HG03378 (cell line): ENCODE measurements at regions not wholly inside any gene's neighbourhood (a gene's known extent, or its start where the extent isn't known, plus 50 kb on each side); places are given as distances from the start of the nearest gene placed in this dataset.

ENCODE experiments used
- ATAC-seq: cut with Tn5 transposase; IDR thresholded peaks from one replicate; pipeline ENCODE4 v1.9.1; 2021; ENCODE audit warnings: mild to moderate bottlenecking, moderate library complexity; ENCODE audit not compliant: unreplicated experiment

- no peak for ATAC-seq
Observed at GRCh38 chr7:124515106-124515830, 250.3 kb downstream of the GPR37 start.

GRCh38 chr7:124514471-124514870 lies 251.1 kb downstream of the GPR37 start:
- ATAC-seq: no peak

- ATAC-seq: no peak
Observed at GRCh38 chr7:124497176-124497575, 268.4 kb downstream of the GPR37 start.

GRCh38 chr7:124489925-124490324 lies 275.7 kb downstream of the GPR37 start:
- no peak for ATAC-seq

- ATAC-seq: no peak
Observed at GRCh38 chr7:124489082-124489819, 276.3 kb downstream of the GPR37 start.

- no peak for ATAC-seq
Observed at GRCh38 chr7:124482229-124482628, 283.4 kb downstream of the GPR37 start.

- no peak for ATAC-seq
Observed at GRCh38 chr7:124480821-124481290, 284.7 kb downstream of the GPR37 start.

- no peak for ATAC-seq
Observed at GRCh38 chr7:124480036-124480820, 285.4 kb downstream of the GPR37 start.

- ATAC-seq: no peak
Observed at GRCh38 chr7:124462249-124462648, 303.3 kb downstream of the GPR37 start.

- no peak for ATAC-seq
Observed at GRCh38 chr7:124460555-124460954, 305.0 kb downstream of the GPR37 start.

- ATAC-seq: no peak
Observed at GRCh38 chr7:124460056-124460450, 305.5 kb downstream of the GPR37 start.

- ATAC-seq: no peak
Observed at GRCh38 chr7:124459101-124460055, 306.2 kb downstream of the GPR37 start.

GRCh38 chr7:124457841-124458240 lies 307.8 kb downstream of the GPR37 start:
- no peak for ATAC-seq

GRCh38 chr7:124456286-124456685 lies 309.3 kb downstream of the GPR37 start:
- ATAC-seq: no peak

- no peak for ATAC-seq
Observed at GRCh38 chr7:124452186-124452585, 313.4 kb downstream of the GPR37 start.

GRCh38 chr7:124449896-124450295 lies 315.7 kb downstream of the GPR37 start:
- ATAC-seq: no peak

GRCh38 chr7:124444696-124445480 lies 320.7 kb downstream of the GPR37 start:
- ATAC-seq: no peak

- no peak for ATAC-seq
Observed at GRCh38 chr7:124443762-124444161, 321.8 kb downstream of the GPR37 start.

GRCh38 chr7:124440081-124440480 lies 325.5 kb downstream of the GPR37 start:
- no peak for ATAC-seq
